ENCODE measurements at regions not wholly inside any gene's neighbourhood (a gene's known extent, or its start where the extent isn't known, plus 50 kb on each side); places are given as distances from the start of the nearest gene placed in this dataset.

GRCh38 chr6:109238396-109238795 lies 143.1 kb downstream of the CEP57L1 start:
- TF ChIP-seq CTCF (IDR thresholded peaks at IDR 0.05) (no peak), EZH2 (IDR thresholded peaks at IDR 0.05) (no peak), EZH2phosphoT487 (IDR thresholded peaks at IDR 0.05) (no peak)
